ENCODE measurements at regions not wholly inside any gene's neighbourhood (a gene's known extent, or its start where the extent isn't known, plus 50 kb on each side); places are given as distances from the start of the nearest gene placed in this dataset.
A peak's percentile ranks its signal among the peaks of the same experiment; 100 is the strongest.

GRCh38 chr9:87381746-87382145 lies 115.9 kb upstream of the DAPK1 start:
- Histone ChIP-seq H4K20me1 (ENCODE audit: insufficient read depth, low read length) (no peaks in the 10 kb centered on the region), H3K4me1 (ENCODE audit: insufficient read depth, low read length) (peaks cover 34% of the 10 kb centered on the region), H2AFZ (ENCODE audit: low read length) (no peak overlapping the region), H3K4me2 (ENCODE audit: insufficient read depth, low read length) (peak overlapping the region; percentile 43), H3K27me3 (ENCODE audit: insufficient read depth, low read length) (no peaks in the 10 kb centered on the region), H3K27ac (ENCODE audit: low read depth, low read length) (peak overlapping the region; percentile 75), H3K9me3 (ENCODE audit: low read depth, low read length) (no peaks in the 10 kb centered on the region), H3K79me2 (ENCODE audit: insufficient read depth, low read length) (no peaks in the 10 kb centered on the region), H3K36me3 (ENCODE audit: insufficient read depth, low read length) (no peaks in the 10 kb centered on the region), H3K4me3 (ENCODE audit: insufficient read depth, low read length) (no peak overlapping the region)
- DNase-seq (ENCODE audit: insufficient read length, low spot score, missing footprints): no peak
- TF ChIP-seq, protein P1, sequence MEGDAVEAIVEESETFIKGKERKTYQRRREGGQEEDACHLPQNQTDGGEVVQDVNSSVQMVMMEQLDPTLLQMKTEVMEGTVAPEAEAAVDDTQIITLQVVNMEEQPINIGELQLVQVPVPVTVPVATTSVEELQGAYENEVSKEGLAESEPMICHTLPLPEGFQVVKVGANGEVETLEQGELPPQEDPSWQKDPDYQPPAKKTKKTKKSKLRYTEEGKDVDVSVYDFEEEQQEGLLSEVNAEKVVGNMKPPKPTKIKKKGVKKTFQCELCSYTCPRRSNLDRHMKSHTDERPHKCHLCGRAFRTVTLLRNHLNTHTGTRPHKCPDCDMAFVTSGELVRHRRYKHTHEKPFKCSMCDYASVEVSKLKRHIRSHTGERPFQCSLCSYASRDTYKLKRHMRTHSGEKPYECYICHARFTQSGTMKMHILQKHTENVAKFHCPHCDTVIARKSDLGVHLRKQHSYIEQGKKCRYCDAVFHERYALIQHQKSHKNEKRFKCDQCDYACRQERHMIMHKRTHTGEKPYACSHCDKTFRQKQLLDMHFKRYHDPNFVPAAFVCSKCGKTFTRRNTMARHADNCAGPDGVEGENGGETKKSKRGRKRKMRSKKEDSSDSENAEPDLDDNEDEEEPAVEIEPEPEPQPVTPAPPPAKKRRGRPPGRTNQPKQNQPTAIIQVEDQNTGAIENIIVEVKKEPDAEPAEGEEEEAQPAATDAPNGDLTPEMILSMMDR (IDR thresholded peaks at IDR 0.05; ENCODE audit: extremely low read depth, low read depth, low read length): no peak

GRCh38 chr9:87382900-87383299 lies 114.8 kb upstream of the DAPK1 start:
- H3K79me2 ChIP-seq (ENCODE audit: insufficient read depth, low read length): no peaks in the 10 kb centered on the region
- H3K4me3 ChIP-seq (ENCODE audit: insufficient read depth, low read length): no peak overlapping the region
- H2AFZ ChIP-seq (ENCODE audit: low read length): no peak overlapping the region
- no peaks in the 10 kb centered on the region for H3K27me3 ChIP-seq (ENCODE audit: insufficient read depth, low read length)
- peak overlapping the region; percentile 32 for H3K4me2 ChIP-seq (ENCODE audit: insufficient read depth, low read length)
- H3K27ac ChIP-seq (ENCODE audit: low read depth, low read length): peak overlapping the region; percentile 77
- TF ChIP-seq, protein P1 (IDR thresholded peaks at IDR 0.05; ENCODE audit: extremely low read depth, low read depth, low read length): no peak
- no peaks in the 10 kb centered on the region for H3K9me3 ChIP-seq (ENCODE audit: low read depth, low read length)
- no peaks in the 10 kb centered on the region for H4K20me1 ChIP-seq (ENCODE audit: insufficient read depth, low read length)
- peaks cover 39% of the 10 kb centered on the region for H3K4me1 ChIP-seq (ENCODE audit: insufficient read depth, low read length)
- DNase-seq (ENCODE audit: insufficient read length, low spot score, missing footprints): peak; percentile 65
- no peaks in the 10 kb centered on the region for H3K36me3 ChIP-seq (ENCODE audit: insufficient read depth, low read length)

DNA sequence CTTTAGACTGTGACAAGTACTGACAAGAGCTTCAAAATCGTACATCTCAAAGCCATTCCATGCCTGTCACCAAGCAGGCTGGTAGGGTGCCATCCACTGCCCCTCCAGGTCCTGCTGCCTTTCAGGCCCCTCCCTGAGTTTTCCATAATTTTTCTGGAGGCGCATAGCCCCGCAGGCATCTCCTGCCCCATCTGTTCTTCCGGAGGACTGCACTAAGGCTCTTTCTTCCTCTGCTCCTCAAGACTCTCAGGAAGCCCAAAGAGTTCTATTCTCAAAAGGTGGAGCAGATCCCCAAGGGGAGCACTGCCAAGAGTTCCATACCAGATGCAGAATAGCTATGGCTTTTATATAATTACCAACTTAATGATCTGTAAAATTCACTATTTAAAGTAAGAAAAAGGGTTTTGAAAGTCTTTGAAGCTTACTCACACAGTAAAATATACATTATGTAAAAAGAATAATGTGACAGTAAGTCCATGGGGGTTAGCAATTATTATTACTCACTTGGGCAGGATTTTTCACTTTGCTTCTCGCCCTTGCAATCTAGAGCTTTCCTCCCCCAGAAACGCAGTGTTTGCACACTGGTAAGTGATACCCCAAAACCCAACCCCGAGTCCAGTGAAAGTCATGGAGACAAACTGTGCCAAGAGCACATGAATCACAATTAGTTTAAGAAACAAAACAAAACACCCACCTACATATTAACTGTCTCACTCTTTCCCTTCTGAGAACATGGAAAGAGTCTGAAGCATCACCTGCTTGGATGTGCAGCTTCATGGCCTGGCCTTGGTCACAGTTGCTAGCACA lies 114.1 kb upstream of the DAPK1 start:
- DNase-seq (ENCODE audit: insufficient read length, low spot score, missing footprints): peak; percentile 67
- H3K27ac ChIP-seq (ENCODE audit: low read depth, low read length): peak overlapping the region; percentile 77
- H3K4me1 ChIP-seq (ENCODE audit: insufficient read depth, low read length): peaks cover 39% of the 10 kb centered on the region
- no peaks in the 10 kb centered on the region for H4K20me1 ChIP-seq (ENCODE audit: insufficient read depth, low read length)
- H3K79me2 ChIP-seq (ENCODE audit: insufficient read depth, low read length): no peaks in the 10 kb centered on the region
- peak overlapping the region; percentile 32 for H3K4me2 ChIP-seq (ENCODE audit: insufficient read depth, low read length)
- TF ChIP-seq, protein P1 (IDR thresholded peaks at IDR 0.05; ENCODE audit: extremely low read depth, low read depth, low read length): no peak
- no peak overlapping the region for H2AFZ ChIP-seq (ENCODE audit: low read length)
- no peaks in the 10 kb centered on the region for H3K27me3 ChIP-seq (ENCODE audit: insufficient read depth, low read length)
- no peaks in the 10 kb centered on the region for H3K36me3 ChIP-seq (ENCODE audit: insufficient read depth, low read length)
- H3K9me3 ChIP-seq (ENCODE audit: low read depth, low read length): no peaks in the 10 kb centered on the region
- H3K4me3 ChIP-seq (ENCODE audit: insufficient read depth, low read length): no peak overlapping the region

GRCh38 chr9:87386490-87387025 lies 111.1 kb upstream of the DAPK1 start:
- Histone ChIP-seq H3K9me3 (ENCODE audit: low read depth, low read length) (no peaks in the 10 kb centered on the region), H3K79me2 (ENCODE audit: insufficient read depth, low read length) (no peaks in the 10 kb centered on the region), H4K20me1 (ENCODE audit: insufficient read depth, low read length) (no peaks in the 10 kb centered on the region), H3K36me3 (ENCODE audit: insufficient read depth, low read length) (no peaks in the 10 kb centered on the region), H3K4me1 (ENCODE audit: insufficient read depth, low read length) (peaks cover 38% of the 10 kb centered on the region), H2AFZ (ENCODE audit: low read length) (no peak overlapping the region), H3K4me3 (ENCODE audit: insufficient read depth, low read length) (no peak overlapping the region), H3K27me3 (ENCODE audit: insufficient read depth, low read length) (peaks cover 3% of the 10 kb centered on the region), H3K4me2 (ENCODE audit: insufficient read depth, low read length) (no peak overlapping the region), H3K27ac (ENCODE audit: low read depth, low read length) (no peak overlapping the region)
- no peak for DNase-seq (ENCODE audit: insufficient read length, low spot score, missing footprints)
- TF ChIP-seq, protein P1 (IDR thresholded peaks at IDR 0.05; ENCODE audit: extremely low read depth, low read depth, low read length): no peak

Measured in osteoblast (primary cell).